Activated CD8-positive, alpha-beta memory T cell treated with anti-CD3 and anti-CD28 coated beads for 4 hours (primary cell): ENCODE measurements at regions not wholly inside any gene's neighbourhood (a gene's known extent, or its start where the extent isn't known, plus 50 kb on each side); places are given as distances from the start of the nearest gene placed in this dataset.
"Not testable (repeated sequence)": the region's sequence is repeated elsewhere in the genome, so short reads cannot be mapped to it uniquely, and the experiment has no call there.

ENCODE experiments used
- DNase-seq, 2 donors: peaks; one replicate each; pipeline ENCODE4 v3.0.0-alpha.2; 2020; ENCODE audit warnings: low read depth in 2 of 2

- no peak for DNase-seq
Measured at GRCh38 chr13:74289861-74290773, 155.9 kb upstream of the KLF12 start.

DNA sequence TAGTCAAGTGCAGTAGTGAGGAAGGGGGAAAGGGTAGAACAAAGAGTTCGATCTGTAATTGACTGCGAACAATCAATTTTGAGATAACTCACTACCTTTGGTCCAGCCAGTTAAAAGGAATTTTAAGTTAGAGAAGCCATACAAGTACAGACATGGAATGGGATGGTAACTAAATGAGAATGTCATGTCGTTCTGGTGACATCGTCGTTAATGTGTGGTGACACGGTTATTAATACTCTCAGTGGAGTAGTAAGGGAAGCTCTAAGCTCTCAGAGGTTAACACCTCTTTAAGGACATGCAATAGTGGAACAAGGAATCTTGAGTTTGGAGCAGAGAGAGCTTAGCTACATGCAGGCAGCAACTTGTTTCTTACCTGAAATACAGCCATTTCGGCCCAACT is 154.9 kb upstream of the KLF12 start:
- no peak for DNase-seq

- DNase-seq: no peak
Measured at GRCh38 chr13:74288361-74288911, 154.2 kb upstream of the KLF12 start.

- DNase-seq: peak; percentile 59 to 75
Measured at GRCh38 chr13:74287724-74288169, 153.5 kb upstream of the KLF12 start.

DNA sequence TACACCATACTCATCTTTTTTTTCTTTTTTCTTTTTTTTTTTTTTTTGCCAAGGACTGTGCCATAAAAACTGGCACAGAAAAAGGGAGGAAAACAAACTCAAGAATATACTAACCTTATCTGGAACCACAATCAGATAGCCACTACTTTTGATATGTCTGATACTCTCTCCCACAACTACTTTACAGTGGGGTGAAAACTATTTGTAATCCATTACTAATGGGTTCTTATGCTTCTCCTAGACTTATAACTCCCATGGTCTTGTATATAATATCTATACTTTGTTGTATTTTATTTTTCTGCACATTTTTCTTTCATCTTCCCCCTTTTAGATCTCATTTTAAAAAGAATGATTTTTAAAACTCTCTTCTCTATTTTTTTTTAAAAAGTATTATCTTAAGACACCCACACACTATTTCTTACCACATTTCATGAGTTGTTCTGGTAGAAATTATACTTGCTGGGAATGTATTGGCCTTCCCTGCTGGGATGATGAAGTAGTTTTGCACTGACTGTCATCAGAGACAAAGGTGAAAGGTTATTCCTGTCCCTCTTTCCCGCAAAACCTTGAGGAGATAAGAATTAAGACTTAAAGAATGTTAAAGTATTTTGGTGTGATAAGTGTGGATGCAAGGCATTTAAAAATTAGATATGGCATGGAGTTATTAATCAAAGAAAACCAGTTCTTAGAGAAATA is 146.7 kb upstream of the KLF12 start:
- no peak for DNase-seq

DNA sequence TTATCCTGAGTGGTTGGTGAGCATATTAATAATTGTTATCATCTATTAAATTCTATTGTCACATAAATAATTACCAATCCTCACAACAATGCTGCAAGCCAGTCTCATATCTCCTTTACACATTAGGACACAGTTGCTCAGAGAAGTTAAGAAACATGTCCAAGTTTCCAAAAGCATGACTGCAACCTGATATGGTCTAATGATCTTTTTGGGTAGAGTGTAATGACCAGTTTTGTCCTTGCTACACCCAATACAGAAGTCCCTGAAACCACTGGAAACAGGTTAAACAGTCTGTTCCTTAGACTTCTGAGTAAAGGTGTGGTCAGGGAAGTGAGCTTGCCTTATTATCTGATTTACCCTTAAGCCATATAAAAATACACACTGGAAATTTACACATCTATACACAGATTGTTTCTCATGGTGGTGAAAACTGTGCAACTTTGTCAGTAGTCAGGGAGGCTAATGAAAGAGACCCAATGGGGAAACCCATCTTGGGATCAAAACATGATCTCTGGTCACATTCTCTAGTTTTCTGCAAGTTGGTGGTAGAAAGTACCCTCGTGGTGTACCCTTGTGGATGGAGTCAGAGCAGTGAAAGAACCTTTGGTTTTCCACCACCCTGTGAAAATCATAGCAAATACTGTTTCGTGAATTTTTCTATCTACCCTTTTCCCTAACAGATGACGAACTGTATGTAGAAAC is 146.0 kb upstream of the KLF12 start:
- DNase-seq: no peak

GRCh38 chr13:74278901-74279300 is 144.7 kb upstream of the KLF12 start:
- DNase-seq: no peak

- DNase-seq: no peak
Measured at GRCh38 chr13:74274916-74275315, 140.7 kb upstream of the KLF12 start.

DNA sequence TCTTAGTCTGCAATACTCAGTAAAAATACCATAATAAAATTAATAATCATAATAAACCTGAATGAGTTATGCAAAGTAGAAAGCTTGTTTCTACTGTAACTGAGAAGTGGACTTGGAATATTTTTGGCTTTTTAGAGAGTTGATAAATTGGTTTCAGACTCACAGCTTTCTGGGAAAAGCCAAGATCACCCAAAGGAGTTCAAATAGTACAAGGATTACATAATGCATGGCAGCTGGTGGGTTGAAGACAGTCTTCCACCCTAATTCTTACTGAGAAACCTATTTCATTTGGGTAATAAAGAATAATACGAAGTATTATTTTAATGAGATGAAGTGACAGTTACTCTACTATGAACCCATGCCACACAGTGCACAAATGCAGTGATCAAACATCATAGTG is 139.4 kb upstream of the KLF12 start:
- DNase-seq: no peak

DNA sequence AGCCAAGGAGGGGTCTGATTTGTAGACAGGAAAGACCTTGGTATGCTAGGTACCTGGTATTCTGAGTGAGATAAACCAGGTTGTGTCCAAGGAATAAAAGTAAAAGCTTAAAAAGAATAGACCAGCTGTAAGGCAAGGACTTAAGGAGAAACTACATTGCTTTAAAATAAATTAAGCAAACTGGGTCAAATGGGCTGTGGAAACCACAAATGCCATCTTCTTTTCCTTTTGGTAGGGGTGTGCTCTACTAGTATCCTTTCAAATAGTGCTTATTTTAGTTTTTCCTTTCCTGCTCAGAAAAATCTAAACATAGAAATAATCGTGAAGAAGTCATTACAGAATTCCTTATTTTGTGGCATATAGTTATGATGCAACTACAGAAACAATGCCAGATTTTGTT is 138.6 kb upstream of the KLF12 start:
- no peak for DNase-seq

DNA sequence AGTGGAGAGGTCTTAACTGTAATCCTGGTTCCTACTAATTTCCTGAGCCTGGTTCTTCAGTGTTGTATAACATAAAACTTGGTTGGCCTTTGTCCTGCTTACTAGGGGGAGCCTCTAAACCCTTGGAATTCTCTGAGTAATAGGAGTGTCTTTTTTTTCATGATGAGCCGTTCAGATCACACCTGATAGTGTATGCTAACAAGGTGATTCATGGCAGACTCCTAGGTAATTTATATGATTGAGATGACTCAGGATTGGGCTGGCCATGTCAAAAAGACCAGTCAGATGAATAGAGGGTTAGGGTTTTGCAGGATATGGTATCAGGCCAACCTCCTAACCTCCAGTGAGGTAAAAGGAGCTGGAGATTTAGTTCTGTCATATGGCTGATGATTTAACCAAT is 135.8 kb upstream of the KLF12 start:
- no peak for DNase-seq

- DNase-seq: no peak
Measured at GRCh38 chr13:74266861-74267260, 132.7 kb upstream of the KLF12 start.

DNA sequence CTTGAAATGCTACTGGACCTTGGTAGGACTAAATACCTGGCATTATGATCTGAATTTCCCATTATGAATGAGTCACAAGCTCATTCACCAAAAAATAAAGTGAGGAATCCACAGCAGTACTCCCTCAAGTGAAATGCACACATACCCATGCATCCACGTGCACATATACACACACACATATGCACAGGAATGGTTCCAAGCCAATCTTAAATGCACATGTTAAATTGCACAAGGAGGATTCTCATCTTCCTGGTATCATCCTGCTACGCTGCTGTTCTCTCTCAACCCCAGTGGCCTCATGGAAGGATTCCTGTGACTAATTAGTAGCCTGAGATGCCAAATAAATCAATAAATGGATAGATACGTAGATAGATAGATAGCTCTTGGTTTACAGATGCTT is 132.1 kb upstream of the KLF12 start:
- no peak for DNase-seq

DNA sequence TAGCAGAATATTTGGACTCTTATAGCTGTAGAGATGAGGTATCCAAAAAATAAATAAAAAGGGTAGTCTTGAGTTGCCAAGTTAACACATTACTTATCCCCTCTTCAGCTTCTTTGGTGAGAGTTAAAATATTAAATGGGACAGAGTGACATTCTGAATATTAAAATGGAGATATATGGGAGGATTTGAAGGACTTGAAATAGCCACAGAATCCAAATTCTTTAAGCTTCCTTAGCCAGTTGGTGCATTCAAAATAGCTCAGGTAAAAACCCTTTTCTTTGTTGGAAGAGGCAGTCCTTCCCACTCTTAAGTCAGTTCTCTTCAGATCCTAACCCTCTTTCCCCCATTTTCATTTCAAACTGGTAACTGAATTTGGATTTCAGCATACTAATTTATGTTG is 130.1 kb upstream of the KLF12 start:
- no peak for DNase-seq

DNA sequence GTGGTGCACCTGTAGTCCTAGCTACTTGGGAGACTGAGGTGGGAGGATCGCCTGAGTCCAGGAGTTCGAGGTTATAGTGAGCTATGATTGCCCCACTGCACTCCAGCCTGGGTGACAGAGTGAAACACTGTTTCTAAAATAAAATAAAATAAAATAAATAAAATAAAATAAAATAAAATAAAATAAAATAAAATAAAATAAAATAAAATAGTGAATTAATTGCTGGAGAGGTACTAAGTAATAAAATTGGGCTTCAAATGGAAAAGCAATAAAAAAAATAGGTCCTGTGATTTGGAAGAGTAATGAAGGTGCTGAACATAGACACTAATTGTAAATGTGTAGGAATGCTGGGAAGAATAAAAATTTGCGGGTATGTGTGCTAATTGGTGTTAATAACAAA is 126.2 kb upstream of the KLF12 start:
- not testable (repeated sequence) for DNase-seq

GRCh38 chr13:74259641-74260040 is 125.4 kb upstream of the KLF12 start:
- no peak for DNase-seq

DNA sequence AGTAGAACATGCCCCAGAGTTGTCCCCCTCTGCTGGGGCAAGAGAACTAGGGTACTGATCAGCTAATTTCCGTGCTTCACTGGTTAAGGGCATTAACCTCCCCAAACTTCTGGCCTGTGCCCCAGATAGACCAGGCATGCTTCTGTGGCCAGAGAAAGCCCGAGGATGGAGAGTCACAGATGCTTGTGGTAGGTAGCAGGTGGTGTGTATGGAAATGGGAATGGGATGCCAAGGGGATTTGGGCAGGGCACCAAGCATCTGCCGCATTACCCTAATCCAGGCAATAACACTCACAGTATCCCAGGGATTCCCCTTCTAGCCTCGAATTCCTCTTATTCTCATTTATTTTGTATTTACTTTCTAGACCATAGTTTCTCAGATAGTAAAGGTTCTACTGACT is 124.8 kb upstream of the KLF12 start:
- DNase-seq: no peak

DNA sequence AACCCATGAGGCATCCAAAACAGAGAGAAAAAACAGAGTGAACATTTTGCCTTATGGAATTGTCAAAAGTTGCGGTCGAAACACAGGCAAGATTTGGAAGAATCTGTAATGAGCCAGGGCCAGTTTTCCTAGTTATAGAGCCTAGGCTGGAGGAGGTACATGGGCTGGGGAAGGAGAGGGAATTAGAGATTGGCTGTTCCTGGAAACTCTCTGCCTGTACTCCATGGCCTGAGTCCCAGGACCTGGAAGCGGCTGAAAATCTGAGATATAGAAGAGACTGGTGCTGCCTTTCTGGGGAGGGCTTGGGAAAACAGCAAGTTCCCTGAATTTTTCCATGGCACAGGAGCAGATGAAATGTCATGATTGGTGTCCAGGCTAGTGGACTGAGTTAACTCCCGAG is 122.8 kb upstream of the KLF12 start:
- no peak for DNase-seq

DNA sequence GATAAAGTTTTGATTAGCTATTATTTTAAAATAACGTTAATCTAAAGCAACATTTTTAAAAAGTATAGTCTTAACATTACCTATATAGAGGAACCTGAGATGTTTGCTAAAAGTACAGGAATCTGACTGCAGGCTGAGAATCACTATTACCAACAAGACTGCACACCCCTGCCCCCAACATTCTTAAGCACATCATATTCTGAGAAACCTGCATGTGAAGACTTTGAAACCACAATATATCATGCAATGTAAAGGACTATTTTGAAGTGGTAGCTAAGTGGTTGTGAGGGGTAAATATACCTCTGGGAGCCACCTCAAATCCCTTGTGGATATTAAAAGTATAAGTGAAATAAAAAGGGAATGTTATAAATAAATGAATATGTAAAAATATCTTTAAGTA is 119.0 kb upstream of the KLF12 start:
- DNase-seq: no peak

DNA sequence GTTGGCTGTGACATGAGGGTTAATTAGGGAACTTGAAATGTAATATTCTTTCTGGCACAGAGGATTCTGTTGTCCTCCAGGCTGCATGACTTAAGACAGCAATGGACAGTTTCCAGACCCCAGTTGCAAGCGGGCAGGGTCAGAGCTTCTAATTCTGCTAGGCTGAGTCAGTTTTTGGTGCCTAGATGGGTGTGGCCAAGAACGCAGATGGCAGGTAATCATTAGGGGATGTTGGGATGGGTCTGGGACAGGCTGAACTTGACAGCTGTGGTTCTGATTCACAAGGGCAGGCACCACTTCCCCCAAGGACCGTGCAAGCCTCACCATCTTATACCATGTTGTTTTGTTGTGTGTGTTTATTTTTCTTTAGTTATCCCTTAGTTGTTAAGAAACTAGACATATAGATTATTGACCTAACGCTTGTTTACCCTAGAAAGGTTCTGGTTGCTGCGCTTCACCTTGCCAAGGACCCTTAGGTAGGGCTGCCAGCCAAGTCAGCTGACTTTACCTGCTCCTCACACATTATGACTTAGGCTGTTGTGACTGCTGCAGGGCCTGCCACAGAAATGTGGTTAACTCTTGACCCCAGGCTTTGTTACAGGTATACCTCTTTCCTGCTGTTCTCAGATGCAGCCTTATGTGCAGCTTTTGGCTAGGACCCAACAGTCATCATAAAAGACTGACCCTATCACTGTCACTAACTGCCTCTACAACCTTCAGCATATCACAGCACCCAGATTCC is 117.7 kb upstream of the KLF12 start:
- DNase-seq: no peak

DNA sequence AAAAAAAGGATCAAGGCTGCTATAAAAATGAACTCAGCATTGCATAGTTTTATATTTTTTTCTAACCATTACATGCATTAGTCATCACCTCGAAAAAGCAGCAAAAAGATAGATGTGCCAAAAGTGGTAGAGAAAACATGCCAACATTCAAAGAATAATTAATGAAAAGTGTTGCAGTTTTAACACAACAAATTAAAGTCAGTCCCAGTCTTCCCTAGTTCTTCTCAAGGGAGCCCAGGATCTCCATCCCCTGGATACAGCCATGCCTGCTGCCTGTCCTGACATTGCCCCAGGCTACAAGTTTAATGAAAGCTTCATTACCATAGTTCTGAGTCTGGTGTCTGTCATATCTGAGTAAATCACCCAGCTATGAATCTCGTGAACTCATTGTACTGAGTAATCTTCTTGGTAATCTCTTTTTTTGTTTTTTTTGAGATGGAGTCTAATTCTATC is 116.6 kb upstream of the KLF12 start:
- DNase-seq: no peak
